ENCODE measurements at regions not wholly inside any gene's neighbourhood (a gene's known extent, or its start where the extent isn't known, plus 50 kb on each side); places are given as distances from the start of the nearest gene placed in this dataset.

- Histone ChIP-seq H3K36me3 (ENCODE audit: insufficient read depth, low read length, poor library complexity, severe bottlenecking) (no peaks in the 10 kb centered on the region), H3K9me3 (ENCODE audit: low read depth, low read length, poor library complexity, severe bottlenecking) (no peaks in the 10 kb centered on the region), H3K4me3 (ENCODE audit: low read depth, low read length, poor library complexity, severe bottlenecking) (no peak overlapping the region), H3K27me3 (replicated peaks; ENCODE audit: insufficient read depth, low read depth, low read length, poor library complexity) (no peaks in the 10 kb centered on the region), H3K27ac (ENCODE audit: low read depth, low read length, poor library complexity, severe bottlenecking) (no peak overlapping the region), H3K4me1 (ENCODE audit: insufficient read depth, low read length, poor library complexity, severe bottlenecking) (no peaks in the 10 kb centered on the region)
- BruUV-seq (replicated peaks), result no TSS peak
- DNase-seq (ENCODE audit: low spot score), result no peak
- intact Hi-C loops (cut with micrococcal nuclease; ENCODE audit: unreplicated experiment), result no loop called here
- ChIA-PET POLR2A (ENCODE audit: low non-redundant PET) (no interaction called here), CTCF (no interaction called here)
- TF ChIP-seq EZH2 (IDR thresholded peaks at IDR 0.05; ENCODE audit: borderline replicate concordance, low read depth, low read length, poor library complexity, severe bottlenecking), result no peak
- no peak for TF ChIP-seq CTCF (conservative IDR thresholded peaks at IDR 0.05; ENCODE audit: low read depth, low read length)
These were observed 717.7 kb downstream of the LIG4 start for GRCh38 chr13:107497661-107498060.

GRCh38 chr13:107493266-107493665 is 722.1 kb downstream of the LIG4 start:
- ChIA-PET CTCF (no interaction called here), POLR2A (ENCODE audit: low non-redundant PET) (no interaction called here)
- H3K36me3 ChIP-seq (ENCODE audit: insufficient read depth, low read length, poor library complexity, severe bottlenecking), result no peaks in the 10 kb centered on the region
- no peaks in the 10 kb centered on the region for H3K27me3 ChIP-seq (replicated peaks; ENCODE audit: insufficient read depth, low read depth, low read length, poor library complexity)
- DNase-seq (ENCODE audit: low spot score), result no peak
- H3K4me1 ChIP-seq (ENCODE audit: insufficient read depth, low read length, poor library complexity, severe bottlenecking), result no peaks in the 10 kb centered on the region
- peaks cover 4% of the 10 kb centered on the region for H3K9me3 ChIP-seq (ENCODE audit: low read depth, low read length, poor library complexity, severe bottlenecking)
- no TSS peak for BruUV-seq (replicated peaks)
- no peak overlapping the region for H3K4me3 ChIP-seq (ENCODE audit: low read depth, low read length, poor library complexity, severe bottlenecking)
- TF ChIP-seq EZH2 (IDR thresholded peaks at IDR 0.05; ENCODE audit: borderline replicate concordance, low read depth, low read length, poor library complexity, severe bottlenecking) (no peak), CTCF (conservative IDR thresholded peaks at IDR 0.05; ENCODE audit: low read depth, low read length) (no peak)
- intact Hi-C loops (cut with micrococcal nuclease; ENCODE audit: unreplicated experiment), result no loop called here
- H3K27ac ChIP-seq (ENCODE audit: low read depth, low read length, poor library complexity, severe bottlenecking), result no peak overlapping the region

GRCh38 chr13:107482688-107483087 is 732.6 kb downstream of the LIG4 start:
- POLR2A ChIA-PET (ENCODE audit: low non-redundant PET), result no interaction called here
- CTCF ChIA-PET, result no interaction called here

More at GRCh38 chr13:107482688-107483087, 732.6 kb downstream of the LIG4 start:
- Histone ChIP-seq H3K27me3 (replicated peaks; ENCODE audit: insufficient read depth, low read depth, low read length, poor library complexity) (no peaks in the 10 kb centered on the region), H3K4me1 (ENCODE audit: insufficient read depth, low read length, poor library complexity, severe bottlenecking) (no peaks in the 10 kb centered on the region), H3K9me3 (ENCODE audit: low read depth, low read length, poor library complexity, severe bottlenecking) (no peaks in the 10 kb centered on the region), H3K27ac (ENCODE audit: low read depth, low read length, poor library complexity, severe bottlenecking) (no peak overlapping the region), H3K4me3 (ENCODE audit: low read depth, low read length, poor library complexity, severe bottlenecking) (no peak overlapping the region), H3K36me3 (ENCODE audit: insufficient read depth, low read length, poor library complexity, severe bottlenecking) (no peaks in the 10 kb centered on the region)
- no peak for TF ChIP-seq CTCF (conservative IDR thresholded peaks at IDR 0.05; ENCODE audit: low read depth, low read length)
- TF ChIP-seq EZH2 (IDR thresholded peaks at IDR 0.05; ENCODE audit: borderline replicate concordance, low read depth, low read length, poor library complexity, severe bottlenecking), result no peak
- no TSS peak for BruUV-seq (replicated peaks)
- DNase-seq (ENCODE audit: low spot score), result no peak
- intact Hi-C loops (cut with micrococcal nuclease; ENCODE audit: unreplicated experiment), result no loop called here

All from A673 (cell line).